ENCODE measurements at regions not wholly inside any gene's neighbourhood (a gene's known extent, or its start where the extent isn't known, plus 50 kb on each side); places are given as distances from the start of the nearest gene placed in this dataset.

DNA sequence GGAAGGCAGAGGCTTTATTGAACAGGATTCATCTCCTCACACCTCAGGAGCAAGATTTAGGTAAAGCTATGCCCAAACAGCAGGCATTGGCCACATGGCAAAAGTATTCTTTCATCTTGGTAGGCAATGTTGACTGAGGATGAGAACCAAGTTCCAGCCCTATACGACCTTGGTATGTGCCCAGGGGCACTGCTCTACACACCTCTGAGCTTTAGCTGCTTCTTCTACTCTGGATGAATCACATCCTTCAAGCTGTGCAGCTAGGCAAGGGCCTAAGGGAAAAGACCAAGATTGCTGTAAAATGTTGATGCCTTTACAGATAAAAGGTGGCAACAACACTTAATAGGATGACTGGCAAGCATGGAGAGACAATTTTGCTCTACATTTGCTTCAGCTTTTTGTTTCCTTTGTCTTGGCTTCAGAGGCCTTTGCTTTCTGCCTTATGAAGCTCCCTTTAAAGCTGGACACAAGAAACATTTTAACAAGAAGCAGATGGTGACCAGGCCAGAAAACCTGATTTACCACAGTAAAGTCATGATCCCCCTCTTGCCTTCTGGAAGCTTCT lies 183.3 kb upstream of the KITLG start:
- TF ChIP-seq, protein P1, sequence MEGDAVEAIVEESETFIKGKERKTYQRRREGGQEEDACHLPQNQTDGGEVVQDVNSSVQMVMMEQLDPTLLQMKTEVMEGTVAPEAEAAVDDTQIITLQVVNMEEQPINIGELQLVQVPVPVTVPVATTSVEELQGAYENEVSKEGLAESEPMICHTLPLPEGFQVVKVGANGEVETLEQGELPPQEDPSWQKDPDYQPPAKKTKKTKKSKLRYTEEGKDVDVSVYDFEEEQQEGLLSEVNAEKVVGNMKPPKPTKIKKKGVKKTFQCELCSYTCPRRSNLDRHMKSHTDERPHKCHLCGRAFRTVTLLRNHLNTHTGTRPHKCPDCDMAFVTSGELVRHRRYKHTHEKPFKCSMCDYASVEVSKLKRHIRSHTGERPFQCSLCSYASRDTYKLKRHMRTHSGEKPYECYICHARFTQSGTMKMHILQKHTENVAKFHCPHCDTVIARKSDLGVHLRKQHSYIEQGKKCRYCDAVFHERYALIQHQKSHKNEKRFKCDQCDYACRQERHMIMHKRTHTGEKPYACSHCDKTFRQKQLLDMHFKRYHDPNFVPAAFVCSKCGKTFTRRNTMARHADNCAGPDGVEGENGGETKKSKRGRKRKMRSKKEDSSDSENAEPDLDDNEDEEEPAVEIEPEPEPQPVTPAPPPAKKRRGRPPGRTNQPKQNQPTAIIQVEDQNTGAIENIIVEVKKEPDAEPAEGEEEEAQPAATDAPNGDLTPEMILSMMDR (IDR thresholded peaks at IDR 0.05; ENCODE audit: poor library complexity): no peak
- TF ChIP-seq EZH2 (IDR thresholded peaks at IDR 0.05; ENCODE audit: borderline replicate concordance) (no peak), EZH2phosphoT487 (IDR thresholded peaks at IDR 0.05; ENCODE audit: low read depth, severe bottlenecking, unreplicated experiment) (no peak)

Measured in hepatocyte (in vitro differentiated cells).